Pancreas (tissue), 10 donors: ENCODE measurements at regions not wholly inside any gene's neighbourhood (a gene's known extent, or its start where the extent isn't known, plus 50 kb on each side); places are given as distances from the start of the nearest gene placed in this dataset.

Experiments
- ATAC-seq, 4 donors: fragments of 200-7000 bp; cut with Tn5 transposase; one replicate each; pipeline versions ENCODE4 v1.8.0 to v1.9.1; 2020; ENCODE audit warnings: mild to moderate bottlenecking in 4 of 4, moderate library complexity in 4 of 4
- DNase-seq, 6 donors: peaks; one replicate each; pipeline ENCODE4 v3.0.0-alpha.2; 2020
- FAIRE-seq: peaks from 2 replicates; lab custom pipeline; 2012; peaks lifted over from hg19 to GRCh38; lab: Jason Lieb, UNC
- H3K27ac ChIP-seq, 4 donors: fragments of 200-600 bp; sonication (generic); 1 replicate in 3 of 4; 2 replicates in 1 of 4; pipeline versions ENCODE4 v1.5.0 to v1.8.0; 2020
- H3K27me3 ChIP-seq, 4 donors: fragments of 200-600 bp; one replicate each; pipeline ENCODE4 v1.8.0; 2021
- H3K36me3 ChIP-seq, 3 donors: fragments of 200-600 bp; sonication (generic) in 1 of 3; one replicate each; pipeline versions ENCODE4 v1.5.0 to v1.8.0; 2020 to 2021
- H3K4me1 ChIP-seq, 3 donors: fragments of 200-600 bp; one replicate each; pipeline ENCODE4 v1.8.0; 2021
- H3K4me3 ChIP-seq, 4 donors: fragments of 200-600 bp; sonication (generic) in 2 of 4; one replicate each; pipeline versions ENCODE4 v1.5.0 to v1.8.0; 2020 to 2021
- H3K9me3 ChIP-seq, 4 donors: fragments of 200-600 bp; one replicate each; pipeline ENCODE4 v1.8.0; 2021
- WGBS, 2 donors: extraction: QIAGEN DNeasy Blood & Tissue Kit; methylation state at CpG; one replicate each; pipeline ENCODE4 v1.1.7; 2013; 5-methylcytosine and 5-hydroxymethylcytosine counted together
- intact Hi-C, 3 donors: fragments of 100-400 bp; cut with DNase I; formaldehyde crosslinking; loops; one replicate each; pipeline versions ENCODE4 v1.11.1 to v1.14.2; 2022
- TF ChIP-seq, protein P1 (sequence below), 4 donors: fragments of 200-600 bp; sonication (generic) in 3 of 4; IDR thresholded peaks; one replicate each; pipeline versions ENCODE4 v1.5.0 to v1.8.0; 2021; ENCODE audit warnings: antibody characterized with exemption in 4 of 4
- donor health status: healthy with polysubstance abuse.
- donor health status: DM: no; HTN: no; CAD: no; lungs with moderate emphysema.
- donor health status: DM: no; HTN: no; CAD: no.
- donor health status: control.
- donor health status: control.
- donor health status: Bipolar disorder and iron deficiency.
- donor health status: DM: yes; HTN: yes; CAD: no.
- donor health status: DM: no; HTN: no; CAD: no.
- donor health status: DM: no; HTN: no; CAD: no.
- donor health status: DM: yes; HTN: yes; CAD: no.

DNA sequence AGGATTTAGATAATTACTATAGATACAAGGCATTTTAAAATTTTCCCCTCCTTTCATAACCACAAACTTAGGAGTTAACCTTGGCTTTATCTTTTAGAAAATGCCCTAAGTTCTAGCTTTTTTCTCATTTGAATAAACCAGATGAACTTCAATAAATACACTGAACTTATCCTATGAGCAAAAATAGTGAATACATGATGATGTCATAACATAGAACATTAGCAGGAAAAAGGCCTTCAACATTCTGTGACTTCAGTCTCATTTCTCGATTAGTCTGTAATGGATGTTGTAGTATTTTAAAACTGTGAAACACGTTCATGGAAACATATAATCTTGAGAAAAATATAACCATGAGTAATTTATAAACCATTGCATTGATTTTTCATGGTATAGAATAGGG, 550.7 kb downstream of the PKHD1 start:
- no peak for DNase-seq
- Histone ChIP-seq H3K4me1 (no peaks in the 10 kb centered on the region), H3K27me3 (peaks cover 0 to 7% (median 0%) of the 10 kb centered on the region in 4 donors), H3K27ac (no peak overlapping the region), H3K4me3 (no peak overlapping the region), H3K9me3 (no peaks in the 10 kb centered on the region), H3K36me3 (no peaks in the 10 kb centered on the region)
- intact Hi-C loops = no loop called here
- TF ChIP-seq, protein P1, sequence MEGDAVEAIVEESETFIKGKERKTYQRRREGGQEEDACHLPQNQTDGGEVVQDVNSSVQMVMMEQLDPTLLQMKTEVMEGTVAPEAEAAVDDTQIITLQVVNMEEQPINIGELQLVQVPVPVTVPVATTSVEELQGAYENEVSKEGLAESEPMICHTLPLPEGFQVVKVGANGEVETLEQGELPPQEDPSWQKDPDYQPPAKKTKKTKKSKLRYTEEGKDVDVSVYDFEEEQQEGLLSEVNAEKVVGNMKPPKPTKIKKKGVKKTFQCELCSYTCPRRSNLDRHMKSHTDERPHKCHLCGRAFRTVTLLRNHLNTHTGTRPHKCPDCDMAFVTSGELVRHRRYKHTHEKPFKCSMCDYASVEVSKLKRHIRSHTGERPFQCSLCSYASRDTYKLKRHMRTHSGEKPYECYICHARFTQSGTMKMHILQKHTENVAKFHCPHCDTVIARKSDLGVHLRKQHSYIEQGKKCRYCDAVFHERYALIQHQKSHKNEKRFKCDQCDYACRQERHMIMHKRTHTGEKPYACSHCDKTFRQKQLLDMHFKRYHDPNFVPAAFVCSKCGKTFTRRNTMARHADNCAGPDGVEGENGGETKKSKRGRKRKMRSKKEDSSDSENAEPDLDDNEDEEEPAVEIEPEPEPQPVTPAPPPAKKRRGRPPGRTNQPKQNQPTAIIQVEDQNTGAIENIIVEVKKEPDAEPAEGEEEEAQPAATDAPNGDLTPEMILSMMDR (IDR thresholded peaks at IDR 0.05) = no peak
- no peak for FAIRE-seq
- WGBS, 2 donors = 57 to 65% methylated on average over 2 of the region's 2 CpGs
- no peak for ATAC-seq

DNA sequence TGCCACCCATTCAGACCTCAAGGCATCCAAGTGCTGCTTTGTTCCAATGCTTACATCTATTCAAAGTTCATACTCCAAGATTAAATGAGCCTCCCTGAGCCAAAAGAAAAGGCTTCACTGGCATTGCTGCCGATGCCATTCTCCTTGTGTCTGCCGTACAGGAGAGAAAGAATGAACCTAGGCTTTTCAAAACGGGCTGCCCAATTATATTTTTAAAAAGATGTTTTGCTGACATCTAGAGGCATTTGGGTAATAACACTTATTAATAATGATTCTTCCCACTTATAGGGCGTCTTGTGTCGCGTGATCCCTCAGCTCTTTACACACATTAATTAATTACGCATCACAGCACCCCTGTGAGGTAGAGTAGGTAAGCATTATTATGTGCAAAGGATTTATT, 545.6 kb downstream of the PKHD1 start:
- intact Hi-C loops = loop anchor here in 1 of 3 donors (10.0 kb wide), 1 partner anchor 727 kb away; the partner anchor contains the start of gene TFAP2B
- peak in 1 of 4 donors; percentile 30 for ATAC-seq
- 13 to 16% methylated on average over 7 of the region's 7 CpGs for WGBS, 2 donors

DNA sequence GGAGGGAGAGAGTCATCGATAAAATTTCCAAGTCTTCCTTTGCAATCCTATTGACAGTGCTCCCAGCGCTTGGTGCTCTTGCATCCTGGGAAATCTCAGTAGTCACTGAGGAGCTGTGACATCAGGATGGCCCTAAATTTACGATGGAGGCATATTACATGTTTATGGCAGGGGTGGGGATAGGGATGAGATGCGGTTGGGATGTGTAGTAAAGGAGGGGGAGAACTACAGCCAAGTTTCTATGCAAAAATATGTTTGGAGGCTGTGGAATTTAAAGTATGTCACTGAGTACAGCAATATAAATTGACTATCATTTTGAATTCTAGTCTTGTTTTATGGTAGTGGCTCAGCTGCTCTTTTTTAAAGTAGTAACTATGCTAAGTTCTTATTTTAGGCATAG, 544.9 kb downstream of the PKHD1 start:
- no peak for DNase-seq
- Histone ChIP-seq H3K9me3 (no peaks in the 10 kb centered on the region), H3K4me3 (no peak overlapping the region), H3K27ac (no peak overlapping the region), H3K27me3 (peaks cover 0 to 4% (median 0%) of the 10 kb centered on the region in 4 donors), H3K36me3 (no peaks in the 10 kb centered on the region), H3K4me1 (no peaks in the 10 kb centered on the region)
- no peak for ATAC-seq
- TF ChIP-seq, protein P1 (IDR thresholded peaks at IDR 0.05) = no peak
- 59 to 68% methylated on average over 4 of the region's 4 CpGs for WGBS, 2 donors
- intact Hi-C loops = loop anchor here in 1 of 3 donors (10.0 kb wide), 1 partner anchor 728 kb away; the partner anchor contains the start of gene TFAP2B
- FAIRE-seq = no peak

More for the DNA sequence above, 545.6 kb downstream of the PKHD1 start:
- Histone ChIP-seq H3K4me3 (no peak overlapping the region), H3K4me1 (no peaks in the 10 kb centered on the region), H3K27me3 (peaks cover 0 to 7% (median 0%) of the 10 kb centered on the region in 4 donors), H3K27ac (no peak overlapping the region), H3K9me3 (no peaks in the 10 kb centered on the region), H3K36me3 (no peaks in the 10 kb centered on the region)
- no peak for DNase-seq
- TF ChIP-seq, protein P1 (IDR thresholded peaks at IDR 0.05) = no peak
- no peak for FAIRE-seq

DNA sequence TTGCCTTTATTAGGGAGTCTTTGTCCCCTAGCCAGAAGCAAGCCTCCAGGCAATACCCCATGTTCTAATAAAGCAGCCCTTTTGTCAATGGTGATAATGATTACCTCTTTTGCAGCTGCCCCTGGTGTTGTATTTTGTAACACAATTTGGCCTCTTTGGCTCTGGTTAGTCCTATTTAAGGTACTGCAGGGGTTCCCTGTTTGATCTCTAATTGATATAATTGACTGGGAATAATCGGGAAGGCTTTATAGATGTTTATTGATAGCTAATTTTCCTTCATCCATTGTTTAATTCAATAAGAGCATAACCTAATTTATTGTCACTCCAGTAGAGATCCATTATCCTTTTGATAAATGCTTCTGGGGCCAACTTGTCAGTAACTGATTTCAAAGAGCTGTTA, 537.2 kb downstream of the PKHD1 start:
- H3K4me3 ChIP-seq = no peak overlapping the region
- TF ChIP-seq, protein P1 (IDR thresholded peaks at IDR 0.05) = no peak
- DNase-seq = no peak
- WGBS, 2 donors = 56 to 64% methylated on average over 1 of the region's 1 CpG
- intact Hi-C loops = no loop called here
- H3K27ac ChIP-seq = no peak overlapping the region
- H3K4me1 ChIP-seq = no peaks in the 10 kb centered on the region
- H3K27me3 ChIP-seq = no peaks in the 10 kb centered on the region
- H3K36me3 ChIP-seq = no peaks in the 10 kb centered on the region
- ATAC-seq = no peak
- no peak for FAIRE-seq
- H3K9me3 ChIP-seq = no peaks in the 10 kb centered on the region

DNA sequence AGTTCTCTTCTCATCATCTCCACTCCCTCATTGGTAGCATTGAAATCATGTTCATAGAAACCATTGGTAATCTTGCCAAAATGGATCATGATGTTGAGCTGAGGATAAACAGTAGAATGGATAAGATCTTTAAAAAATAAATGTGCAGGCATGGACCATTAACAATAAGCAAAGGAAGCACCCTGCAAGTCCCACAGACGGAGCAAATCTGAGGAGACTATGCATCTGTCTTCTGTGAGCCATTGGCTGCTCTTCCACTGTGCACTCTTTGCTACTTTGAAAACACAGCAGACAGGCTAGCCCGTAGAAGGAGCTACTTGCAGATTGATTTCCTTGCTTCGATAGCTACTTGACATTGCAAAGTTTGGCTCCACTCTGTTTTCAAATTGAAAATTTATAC, 535.0 kb downstream of the PKHD1 start:
- no peak overlapping the region for H3K4me3 ChIP-seq
- FAIRE-seq (no peak), ATAC-seq (no peak), DNase-seq (no peak)
- intact Hi-C loops = no loop called here
- TF ChIP-seq, protein P1 (IDR thresholded peaks at IDR 0.05) = no peak
- no peaks in the 10 kb centered on the region for H3K4me1 ChIP-seq
- WGBS, 2 donors = 54 to 66% methylated on average over 3 of the region's 3 CpGs
- H3K27me3 ChIP-seq = no peaks in the 10 kb centered on the region
- H3K9me3 ChIP-seq = no peaks in the 10 kb centered on the region
- H3K27ac ChIP-seq = no peak overlapping the region
- H3K36me3 ChIP-seq = no peaks in the 10 kb centered on the region
